ENCODE measurements at regions not wholly inside any gene's neighbourhood (a gene's known extent, or its start where the extent isn't known, plus 50 kb on each side); places are given as distances from the start of the nearest gene placed in this dataset.
"Not testable (repeated sequence)": the region's sequence is repeated elsewhere in the genome, so short reads cannot be mapped to it uniquely, and the experiment has no call there.

DNA sequence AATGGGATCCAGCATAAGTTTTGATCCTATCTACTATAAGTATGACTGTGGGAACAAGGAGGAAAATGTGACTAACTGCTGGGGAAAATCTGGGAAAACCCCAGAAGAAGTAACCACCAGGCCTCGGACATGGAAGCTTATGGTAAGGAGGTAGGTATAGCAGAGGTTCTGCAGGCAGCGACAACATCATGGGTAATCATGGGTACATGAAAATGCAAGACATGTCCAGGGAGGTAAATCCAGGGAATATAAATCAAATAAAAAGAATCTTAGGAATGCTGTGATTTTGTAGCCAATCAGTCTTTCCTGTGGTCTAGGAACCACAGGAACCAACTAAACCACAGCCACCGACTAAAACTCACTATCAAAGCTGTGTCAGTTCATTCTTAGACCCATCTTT lies 168.3 kb upstream of the NPY start:
- H3K9me3 ChIP-seq (replicated peaks; ENCODE audit: low read length), result no peaks in the 10 kb centered on the region
- no peaks in the 10 kb centered on the region for H3K36me3 ChIP-seq (ENCODE audit: insufficient read depth, low read length)
- H3K9ac ChIP-seq (ENCODE audit: low read depth, low read length), result no peak overlapping the region
- H3K4me2 ChIP-seq (ENCODE audit: low read length), result no peak overlapping the region
- H3K4me1 ChIP-seq (ENCODE audit: control insufficient read depth, insufficient read depth, low read length), result no peaks in the 10 kb centered on the region
- peaks cover 3% of the 10 kb centered on the region for H3K27me3 ChIP-seq (ENCODE audit: control insufficient read depth, insufficient read depth, low read length)
- H3K4me3 ChIP-seq (ENCODE audit: low read length), result no peak overlapping the region

GRCh38 chr7:24117903-24118499 lies 166.0 kb upstream of the NPY start:
- not testable (repeated sequence) for H3K36me3 ChIP-seq (ENCODE audit: insufficient read depth, low read length); H3K4me1 ChIP-seq (ENCODE audit: control insufficient read depth, insufficient read depth, low read length); H3K4me2 ChIP-seq (ENCODE audit: low read length); H3K9me3 ChIP-seq (replicated peaks; ENCODE audit: low read length); H3K27me3 ChIP-seq (ENCODE audit: control insufficient read depth, insufficient read depth, low read length); H3K9ac ChIP-seq (ENCODE audit: low read depth, low read length); H3K4me3 ChIP-seq (ENCODE audit: low read length)

- Histone ChIP-seq H3K36me3 (ENCODE audit: insufficient read depth, low read length) (no peaks in the 10 kb centered on the region), H3K4me2 (ENCODE audit: low read length) (no peak overlapping the region), H3K9ac (ENCODE audit: low read depth, low read length) (no peak overlapping the region), H3K27me3 (ENCODE audit: control insufficient read depth, insufficient read depth, low read length) (peaks cover 3% of the 10 kb centered on the region), H3K4me1 (ENCODE audit: control insufficient read depth, insufficient read depth, low read length) (no peaks in the 10 kb centered on the region), H3K4me3 (ENCODE audit: low read length) (no peak overlapping the region), H3K9me3 (replicated peaks; ENCODE audit: low read length) (no peaks in the 10 kb centered on the region)
These were observed 164.1 kb upstream of the NPY start for GRCh38 chr7:24119852-24120251.

- no peak overlapping the region for H3K4me2 ChIP-seq (ENCODE audit: low read length)
- H3K9ac ChIP-seq (ENCODE audit: low read depth, low read length), result no peak overlapping the region
- H3K4me1 ChIP-seq (ENCODE audit: control insufficient read depth, insufficient read depth, low read length), result no peaks in the 10 kb centered on the region
- H3K4me3 ChIP-seq (ENCODE audit: low read length), result no peak overlapping the region
- peaks cover 3% of the 10 kb centered on the region for H3K27me3 ChIP-seq (ENCODE audit: control insufficient read depth, insufficient read depth, low read length)
- no peaks in the 10 kb centered on the region for H3K9me3 ChIP-seq (replicated peaks; ENCODE audit: low read length)
- H3K36me3 ChIP-seq (ENCODE audit: insufficient read depth, low read length), result no peaks in the 10 kb centered on the region
These were observed 160.9 kb upstream of the NPY start for GRCh38 chr7:24123076-24123475.

DNA sequence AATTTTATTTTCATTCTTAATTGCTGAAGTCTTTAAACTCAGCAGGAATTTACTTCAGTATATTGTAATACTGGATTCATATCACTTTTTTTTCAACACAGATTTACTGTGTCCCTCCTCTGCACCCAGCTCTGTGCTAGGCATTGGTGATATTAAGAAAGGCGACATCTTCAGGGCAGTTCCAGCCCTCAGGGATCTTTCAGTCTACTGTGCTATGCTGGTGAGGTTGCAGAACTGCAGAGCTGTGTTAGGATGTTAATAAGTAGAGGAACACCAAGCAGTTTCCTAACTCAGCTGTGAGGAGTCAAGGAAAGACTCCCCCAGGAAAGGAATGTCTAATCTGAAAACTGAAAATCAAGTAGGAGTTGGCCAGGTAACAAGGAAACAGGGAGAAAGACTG lies 158.2 kb upstream of the NPY start:
- Histone ChIP-seq H3K4me2 (ENCODE audit: low read length) (no peak overlapping the region), H3K9me3 (replicated peaks; ENCODE audit: low read length) (no peaks in the 10 kb centered on the region), H3K9ac (ENCODE audit: low read depth, low read length) (no peak overlapping the region), H3K4me1 (ENCODE audit: control insufficient read depth, insufficient read depth, low read length) (no peaks in the 10 kb centered on the region), H3K36me3 (ENCODE audit: insufficient read depth, low read length) (no peaks in the 10 kb centered on the region), H3K4me3 (ENCODE audit: low read length) (no peak overlapping the region), H3K27me3 (ENCODE audit: control insufficient read depth, insufficient read depth, low read length) (no peaks in the 10 kb centered on the region)

DNA sequence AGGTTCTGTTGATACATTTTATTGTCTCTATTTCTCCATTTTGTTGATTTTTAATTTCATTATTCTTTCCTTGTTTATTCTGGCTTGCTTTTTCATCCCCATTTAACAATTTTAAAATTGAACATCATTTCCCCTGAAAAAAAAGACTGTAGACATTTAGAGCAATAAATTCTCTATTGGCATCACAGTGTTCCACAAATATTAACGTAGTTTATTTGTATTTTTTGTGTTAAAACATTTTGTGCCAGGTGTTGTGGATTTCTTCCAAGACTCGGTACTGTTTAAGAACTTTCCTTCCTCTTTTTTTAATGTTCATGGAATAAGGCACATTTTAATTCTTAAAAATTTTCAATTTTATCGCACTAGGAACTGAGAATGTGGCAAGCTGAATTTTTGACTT lies 156.1 kb upstream of the NPY start:
- Histone ChIP-seq H3K4me1 (ENCODE audit: control insufficient read depth, insufficient read depth, low read length) (no peaks in the 10 kb centered on the region), H3K4me3 (ENCODE audit: low read length) (no peak overlapping the region), H3K9ac (ENCODE audit: low read depth, low read length) (no peak overlapping the region), H3K27me3 (ENCODE audit: control insufficient read depth, insufficient read depth, low read length) (no peaks in the 10 kb centered on the region), H3K4me2 (ENCODE audit: low read length) (no peak overlapping the region), H3K9me3 (replicated peaks; ENCODE audit: low read length) (no peaks in the 10 kb centered on the region), H3K36me3 (ENCODE audit: insufficient read depth, low read length) (no peaks in the 10 kb centered on the region)

- Histone ChIP-seq H3K36me3 (ENCODE audit: insufficient read depth, low read length) (no peaks in the 10 kb centered on the region), H3K27me3 (ENCODE audit: control insufficient read depth, insufficient read depth, low read length) (no peaks in the 10 kb centered on the region), H3K4me1 (ENCODE audit: control insufficient read depth, insufficient read depth, low read length) (no peaks in the 10 kb centered on the region), H3K9me3 (replicated peaks; ENCODE audit: low read length) (no peaks in the 10 kb centered on the region), H3K9ac (ENCODE audit: low read depth, low read length) (no peak overlapping the region), H3K4me3 (ENCODE audit: low read length) (no peak overlapping the region), H3K4me2 (ENCODE audit: low read length) (no peak overlapping the region)
These were observed 154.4 kb upstream of the NPY start for GRCh38 chr7:24129597-24129996.

DNA sequence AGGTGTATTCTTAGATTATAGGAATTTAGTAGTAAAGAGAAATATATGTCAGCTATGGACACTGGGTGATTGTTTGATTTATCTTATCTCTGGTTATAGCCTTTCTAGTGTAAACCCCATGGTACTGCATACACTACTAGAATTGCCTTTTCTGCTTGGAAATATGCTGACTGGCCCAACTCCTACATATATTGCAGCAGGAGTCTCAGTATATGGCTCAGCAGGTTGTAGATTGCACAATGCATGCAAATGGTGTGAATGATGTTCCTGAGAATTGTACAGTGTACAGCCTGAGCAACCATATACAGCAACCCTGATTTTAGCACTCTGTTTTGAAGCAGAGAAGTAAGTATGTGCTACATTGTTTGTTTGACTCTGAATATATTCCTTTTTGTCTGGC lies 153.4 kb upstream of the NPY start:
- H3K27me3 ChIP-seq (ENCODE audit: control insufficient read depth, insufficient read depth, low read length), result no peaks in the 10 kb centered on the region
- H3K9me3 ChIP-seq (replicated peaks; ENCODE audit: low read length), result no peaks in the 10 kb centered on the region
- H3K9ac ChIP-seq (ENCODE audit: low read depth, low read length), result no peak overlapping the region
- no peak overlapping the region for H3K4me2 ChIP-seq (ENCODE audit: low read length)
- H3K4me3 ChIP-seq (ENCODE audit: low read length), result no peak overlapping the region
- no peaks in the 10 kb centered on the region for H3K4me1 ChIP-seq (ENCODE audit: control insufficient read depth, insufficient read depth, low read length)
- H3K36me3 ChIP-seq (ENCODE audit: insufficient read depth, low read length), result no peaks in the 10 kb centered on the region

DNA sequence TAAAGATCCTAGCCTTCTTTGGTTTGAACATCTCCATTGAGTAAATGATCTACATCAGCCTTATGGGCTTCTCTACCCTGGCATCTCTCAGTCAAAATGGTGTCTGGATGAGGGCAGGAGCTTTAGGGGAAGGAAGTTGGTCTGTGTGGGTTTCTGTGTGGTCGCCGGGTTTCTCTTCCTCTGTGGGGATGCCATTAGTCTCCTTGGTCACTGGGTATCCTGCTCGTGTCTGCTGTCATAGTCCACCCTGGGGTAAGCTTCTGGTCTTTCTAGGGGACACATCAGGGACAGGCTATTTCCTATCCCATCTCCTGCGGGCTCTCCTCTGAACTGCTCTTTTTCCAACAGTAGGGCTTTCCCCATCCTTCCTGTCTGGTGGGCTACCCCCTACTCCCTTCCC lies 150.3 kb upstream of the NPY start:
- no peak overlapping the region for H3K9ac ChIP-seq (ENCODE audit: low read depth, low read length)
- no peaks in the 10 kb centered on the region for H3K9me3 ChIP-seq (replicated peaks; ENCODE audit: low read length)
- no peak overlapping the region for H3K4me2 ChIP-seq (ENCODE audit: low read length)
- no peaks in the 10 kb centered on the region for H3K36me3 ChIP-seq (ENCODE audit: insufficient read depth, low read length)
- no peak overlapping the region for H3K4me3 ChIP-seq (ENCODE audit: low read length)
- H3K27me3 ChIP-seq (ENCODE audit: control insufficient read depth, insufficient read depth, low read length), result peaks cover 16% of the 10 kb centered on the region
- no peaks in the 10 kb centered on the region for H3K4me1 ChIP-seq (ENCODE audit: control insufficient read depth, insufficient read depth, low read length)

DNA sequence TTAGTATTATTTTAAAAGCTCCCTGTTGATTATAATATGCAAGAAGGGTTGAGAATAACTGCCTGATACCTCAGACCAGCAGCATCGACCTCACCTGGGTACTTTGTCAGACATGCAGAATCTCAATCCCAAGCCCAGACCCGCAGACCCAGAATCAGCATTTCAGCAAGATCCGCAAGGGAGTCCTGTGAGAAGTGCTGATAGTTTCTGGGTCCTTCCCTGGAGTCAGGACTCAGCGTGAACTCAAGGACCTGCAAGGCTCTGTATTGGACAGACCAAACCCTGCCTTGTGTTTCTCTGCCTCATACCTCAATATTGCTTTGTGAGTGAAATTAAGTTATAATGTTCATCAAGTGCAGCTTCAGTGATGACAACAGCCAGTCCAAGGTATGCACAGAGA lies 149.5 kb upstream of the NPY start:
- H3K4me3 ChIP-seq (ENCODE audit: low read length), result no peak overlapping the region
- H3K9ac ChIP-seq (ENCODE audit: low read depth, low read length), result no peak overlapping the region
- no peaks in the 10 kb centered on the region for H3K4me1 ChIP-seq (ENCODE audit: control insufficient read depth, insufficient read depth, low read length)
- no peaks in the 10 kb centered on the region for H3K9me3 ChIP-seq (replicated peaks; ENCODE audit: low read length)
- no peak overlapping the region for H3K4me2 ChIP-seq (ENCODE audit: low read length)
- H3K36me3 ChIP-seq (ENCODE audit: insufficient read depth, low read length), result no peaks in the 10 kb centered on the region
- H3K27me3 ChIP-seq (ENCODE audit: control insufficient read depth, insufficient read depth, low read length), result peaks cover 18% of the 10 kb centered on the region

DNA sequence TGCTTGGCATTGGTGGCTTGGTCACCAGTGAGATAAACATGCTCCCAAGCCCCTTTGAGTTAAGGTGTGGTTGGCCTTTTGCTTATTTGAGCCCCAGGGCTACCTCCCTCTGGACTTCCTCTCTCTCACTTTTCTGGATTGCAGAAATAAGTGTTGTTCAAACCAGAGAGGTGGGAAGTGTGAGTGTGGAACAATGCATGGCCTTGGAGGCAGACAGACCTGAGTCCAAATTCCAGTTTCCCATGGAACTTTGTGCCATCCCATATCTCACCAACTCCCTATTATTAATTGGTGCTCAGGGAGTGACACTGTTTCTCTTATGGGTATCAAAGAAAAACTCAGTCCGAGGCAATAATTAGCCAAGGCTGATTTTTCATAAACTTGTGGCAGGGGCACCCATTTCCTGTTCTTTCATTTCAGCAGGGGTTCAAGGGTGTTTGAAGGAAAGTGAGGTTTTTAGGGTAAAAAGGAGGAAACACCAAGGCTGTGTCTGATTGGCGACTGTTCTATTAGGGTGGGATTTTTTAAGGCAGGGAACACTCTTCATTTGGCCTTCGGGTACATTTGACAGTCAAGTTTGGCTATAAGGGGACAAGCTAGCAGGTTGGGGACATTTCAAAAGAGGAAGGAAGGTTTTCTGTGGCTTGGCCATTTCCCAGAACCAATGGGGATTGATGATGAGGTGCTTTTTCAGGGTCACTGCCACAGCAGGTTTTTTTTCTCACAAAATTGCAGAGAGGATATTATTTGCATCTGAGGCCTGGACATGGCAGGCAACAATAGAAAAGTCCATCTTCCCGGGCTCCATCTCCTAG lies 148.8 kb upstream of the NPY start:
- peaks cover 24% of the 10 kb centered on the region for H3K27me3 ChIP-seq (ENCODE audit: control insufficient read depth, insufficient read depth, low read length)
- no peak overlapping the region for H3K4me2 ChIP-seq (ENCODE audit: low read length)
- no peaks in the 10 kb centered on the region for H3K9me3 ChIP-seq (replicated peaks; ENCODE audit: low read length)
- no peaks in the 10 kb centered on the region for H3K4me1 ChIP-seq (ENCODE audit: control insufficient read depth, insufficient read depth, low read length)
- no peak overlapping the region for H3K9ac ChIP-seq (ENCODE audit: low read depth, low read length)
- no peaks in the 10 kb centered on the region for H3K36me3 ChIP-seq (ENCODE audit: insufficient read depth, low read length)
- no peak overlapping the region for H3K4me3 ChIP-seq (ENCODE audit: low read length)

DNA sequence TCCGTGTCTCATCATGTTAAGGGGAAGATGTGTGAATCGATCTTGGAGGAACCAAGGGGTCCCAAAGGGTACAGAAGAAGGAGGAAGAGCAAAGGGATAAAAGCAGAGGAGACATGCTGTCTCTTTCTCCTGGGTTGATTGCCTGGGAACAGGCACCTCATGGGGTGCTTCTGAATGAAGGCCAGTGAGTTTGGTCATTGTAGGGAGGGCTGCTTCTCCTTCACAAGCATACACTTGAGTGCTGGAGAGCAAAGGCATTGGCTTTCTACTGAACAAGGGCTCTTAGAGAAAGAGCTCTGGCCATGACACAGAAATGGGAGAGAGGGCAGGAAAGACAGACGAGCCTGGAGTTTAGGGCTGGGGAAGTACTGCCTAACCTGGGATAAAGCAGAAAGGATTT lies 146.7 kb upstream of the NPY start:
- no peak overlapping the region for H3K4me2 ChIP-seq (ENCODE audit: low read length)
- no peak overlapping the region for H3K4me3 ChIP-seq (ENCODE audit: low read length)
- H3K9me3 ChIP-seq (replicated peaks; ENCODE audit: low read length), result no peaks in the 10 kb centered on the region
- H3K27me3 ChIP-seq (ENCODE audit: control insufficient read depth, insufficient read depth, low read length), result peaks cover 41% of the 10 kb centered on the region
- H3K9ac ChIP-seq (ENCODE audit: low read depth, low read length), result no peak overlapping the region
- H3K36me3 ChIP-seq (ENCODE audit: insufficient read depth, low read length), result no peaks in the 10 kb centered on the region
- no peaks in the 10 kb centered on the region for H3K4me1 ChIP-seq (ENCODE audit: control insufficient read depth, insufficient read depth, low read length)

Data from skeletal muscle satellite cell (primary cell).